NCI-H2196 (cell line): ENCODE measurements at regions not wholly inside any gene's neighbourhood (a gene's known extent, or its start where the extent isn't known, plus 50 kb on each side); places are given as distances from the start of the nearest gene placed in this dataset.
"Not testable (repeated sequence)": the region's sequence is repeated elsewhere in the genome, so short reads cannot be mapped to it uniquely, and the experiment has no call there.

Experiments
- DNase-seq: peaks from one replicate; lab custom pipeline; 2025; ENCODE audit not compliant: unreplicated experiment; lab: John Stamatoyannopoulos, UW

DNA sequence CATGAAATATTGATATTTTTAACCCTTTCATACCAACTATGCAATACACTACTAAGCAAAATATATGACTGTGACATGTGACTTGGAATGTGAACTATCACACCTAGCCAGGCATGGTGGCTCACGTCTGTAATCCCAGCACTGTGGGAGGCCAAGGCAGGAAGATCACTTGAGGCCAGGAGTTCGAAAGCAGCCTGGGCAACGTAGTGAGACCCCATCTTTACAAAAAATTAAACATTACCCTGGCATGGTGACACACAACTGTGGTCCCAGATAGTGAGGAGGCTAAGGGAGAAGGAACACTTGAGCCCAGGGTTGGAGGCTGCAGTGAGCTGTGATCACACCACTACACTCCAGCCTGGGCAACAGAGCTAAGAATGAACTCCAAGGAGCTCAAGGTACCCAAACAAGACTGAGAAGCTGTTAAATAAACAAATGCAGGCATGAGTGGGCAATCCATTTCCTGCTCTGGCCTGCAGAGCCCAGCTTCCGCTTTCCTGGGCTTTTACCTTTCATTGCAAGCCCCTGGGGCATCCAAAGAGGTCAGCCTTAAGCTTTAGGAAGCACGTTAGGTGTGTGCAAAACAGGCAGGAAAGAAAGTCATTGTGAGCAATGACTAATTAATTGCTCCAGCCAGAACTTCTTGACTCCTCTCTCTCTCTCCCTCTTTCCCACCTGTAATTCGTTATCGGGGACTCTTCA lies 162.1 kb upstream of the FOXK1 start:
- DNase-seq: no peak

- DNase-seq: no peak
These were observed 158.9 kb upstream of the FOXK1 start for GRCh38 chr7:4523219-4523618.

- no peak for DNase-seq
These were observed 158.2 kb upstream of the FOXK1 start for GRCh38 chr7:4523873-4524272.

DNA sequence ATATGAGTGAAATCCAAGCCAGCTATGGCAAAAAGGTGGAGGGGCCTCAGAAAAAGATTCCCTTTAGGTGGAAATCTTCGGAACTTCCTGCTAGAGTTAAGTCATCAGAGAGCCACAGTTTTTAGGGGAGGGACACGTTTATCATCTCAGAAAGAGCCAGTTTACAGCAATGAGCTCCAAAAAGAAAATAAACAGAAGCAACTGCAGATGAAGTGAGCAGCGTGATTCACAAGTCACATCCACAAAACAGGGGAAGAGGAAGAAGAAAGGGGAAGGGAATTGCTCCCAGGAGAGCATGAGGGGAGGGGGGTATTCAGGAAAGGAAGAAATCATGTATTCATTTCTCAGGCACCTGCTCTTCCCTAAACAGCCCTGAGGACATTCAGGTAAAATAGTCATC lies 156.2 kb upstream of the FOXK1 start:
- DNase-seq: no peak

GRCh38 chr7:4527988-4528636 lies 154.0 kb upstream of the FOXK1 start:
- DNase-seq: no peak

GRCh38 chr7:4531236-4531635 lies 150.9 kb upstream of the FOXK1 start:
- no peak for DNase-seq

GRCh38 chr7:4533339-4533738 lies 148.8 kb upstream of the FOXK1 start:
- not testable (repeated sequence) for DNase-seq

DNA sequence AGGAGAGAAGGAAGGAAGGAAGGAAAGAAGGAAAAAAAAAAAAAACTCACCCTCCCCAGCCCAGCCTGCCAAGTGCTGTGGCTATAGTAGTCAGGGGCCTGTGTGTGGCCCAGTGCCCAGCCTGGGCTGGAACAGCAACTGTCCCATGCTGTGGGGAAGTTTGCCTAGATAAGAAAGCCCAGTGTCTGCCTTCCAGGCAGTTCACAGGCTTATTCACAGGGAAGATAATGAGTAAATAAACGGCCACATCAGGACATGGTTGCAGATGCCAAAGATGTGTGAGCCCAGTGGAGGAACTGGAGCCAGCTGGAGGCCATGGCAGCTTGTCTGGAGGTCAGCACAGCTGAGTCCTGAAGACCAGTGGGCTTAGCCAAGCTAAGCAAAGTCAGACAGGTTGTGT lies 132.4 kb upstream of the FOXK1 start:
- no peak for DNase-seq

GRCh38 chr7:4550117-4550516 lies 132.0 kb upstream of the FOXK1 start:
- DNase-seq: no peak

DNA sequence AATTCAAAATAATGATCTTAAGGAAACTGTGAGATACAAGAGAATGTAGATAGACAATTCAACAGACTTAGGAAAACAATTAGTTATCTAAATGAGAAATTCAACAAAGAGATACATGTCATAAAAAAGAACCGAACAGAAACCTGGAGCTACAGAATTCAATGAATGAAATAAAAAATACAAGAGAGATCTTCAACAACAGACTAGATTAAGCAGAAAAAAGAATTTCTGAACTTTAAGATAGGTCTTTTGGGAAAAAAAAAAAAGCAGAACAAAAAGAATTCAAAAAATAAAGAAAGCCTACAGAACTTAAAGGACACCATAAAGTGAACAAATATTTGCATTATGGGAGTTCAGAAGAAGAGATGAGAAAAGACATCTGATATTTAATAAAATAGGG lies 129.1 kb upstream of the FOXK1 start:
- no peak for DNase-seq

GRCh38 chr7:4556868-4557793 lies 125.0 kb upstream of the FOXK1 start:
- no peak for DNase-seq

DNA sequence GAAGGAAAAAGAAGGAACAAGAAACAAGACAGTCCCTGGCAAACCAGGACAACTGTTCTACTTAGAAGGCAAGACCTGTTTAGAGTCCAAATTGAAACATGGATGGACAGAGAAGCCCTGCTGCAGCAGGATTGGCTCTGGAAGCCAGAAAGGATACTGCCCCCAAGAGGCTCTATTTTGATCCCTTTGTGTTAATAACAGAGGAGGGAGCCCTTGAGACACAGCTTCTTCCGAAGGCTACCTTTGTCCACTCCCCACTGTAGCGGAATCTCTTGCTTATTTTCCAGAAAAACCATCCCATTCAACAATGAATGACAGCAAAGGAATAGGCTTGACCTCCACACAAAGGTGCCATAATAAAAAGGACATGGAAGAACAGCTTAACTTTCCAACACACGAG lies 120.3 kb upstream of the FOXK1 start:
- no peak for DNase-seq

- DNase-seq: no peak
These were observed 115.4 kb upstream of the FOXK1 start for GRCh38 chr7:4566714-4567113.

DNA sequence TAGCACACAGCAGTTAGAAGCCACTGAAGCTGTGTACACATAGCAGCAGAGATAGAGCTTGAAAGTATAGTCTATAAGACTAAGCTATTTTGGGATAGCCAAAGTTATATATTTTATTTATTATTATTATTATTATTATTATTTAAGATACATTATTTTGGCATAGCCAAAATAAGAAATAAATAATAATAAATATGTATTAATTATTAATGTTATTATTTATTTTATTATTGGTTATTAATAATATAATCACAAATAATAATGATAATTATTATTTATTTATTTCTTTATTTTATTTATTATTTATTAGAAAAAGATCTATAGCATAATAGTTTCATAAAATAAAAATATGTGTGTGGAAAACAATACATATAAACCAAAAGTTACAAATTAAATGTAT lies 107.2 kb upstream of the FOXK1 start:
- no peak for DNase-seq

- DNase-seq: no peak
These were observed 106.8 kb upstream of the FOXK1 start for GRCh38 chr7:4575254-4575653.

- no peak for DNase-seq
These were observed 78.9 kb upstream of the FOXK1 start for GRCh38 chr7:4602905-4603842.

- DNase-seq: no peak
These were observed 78.3 kb upstream of the FOXK1 start for GRCh38 chr7:4603843-4604231.

DNA sequence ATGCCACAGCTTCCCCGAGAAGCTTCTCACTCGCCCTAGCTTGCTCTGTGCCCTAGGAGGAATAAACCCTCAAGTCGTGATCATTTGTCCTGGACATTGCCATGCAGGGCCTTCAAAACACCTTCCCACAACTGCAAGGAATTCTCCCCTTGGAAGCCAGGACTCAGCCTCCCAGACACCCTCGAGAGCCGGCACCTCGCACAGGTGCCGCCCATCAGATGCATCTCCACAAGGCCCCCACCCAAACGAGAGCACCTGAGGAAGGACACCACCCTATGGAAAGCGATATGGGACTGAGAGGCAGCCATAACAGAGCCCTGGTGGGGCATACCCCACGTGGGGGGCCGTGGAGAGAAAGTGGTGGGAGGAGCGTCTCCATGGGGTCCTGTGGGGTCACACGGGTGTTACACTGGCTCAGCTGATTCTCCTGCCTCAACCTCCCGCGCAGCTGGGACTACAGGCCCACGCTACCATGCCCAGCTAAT lies 77.6 kb upstream of the FOXK1 start:
- DNase-seq: no peak

GRCh38 chr7:4606797-4607196 lies 75.3 kb upstream of the FOXK1 start:
- no peak for DNase-seq

GRCh38 chr7:4607311-4607729 lies 74.8 kb upstream of the FOXK1 start:
- DNase-seq: no peak

DNA sequence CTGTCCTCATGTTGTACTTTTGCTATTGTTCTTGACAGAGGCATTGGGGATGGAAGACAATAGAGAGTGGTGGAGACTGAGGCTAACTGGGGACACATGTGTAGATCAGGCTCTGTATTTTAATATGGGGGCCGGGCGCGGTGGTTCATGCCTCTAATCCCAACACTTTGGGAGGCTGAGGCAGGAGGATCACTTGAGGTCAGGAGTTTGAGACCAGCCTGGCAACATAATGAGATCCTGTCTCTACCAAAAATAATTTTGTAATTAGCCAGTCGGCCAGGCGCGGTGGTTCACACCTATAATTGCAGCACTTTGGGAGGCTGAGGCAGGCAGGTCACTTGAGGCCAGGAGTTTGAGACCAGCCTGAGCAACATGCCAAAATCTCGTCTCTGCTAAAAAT lies 72.5 kb upstream of the FOXK1 start:
- not testable (repeated sequence) for DNase-seq
